Peyer's patch (tissue), 4 donors: ENCODE measurements at regions not wholly inside any gene's neighbourhood (a gene's known extent, or its start where the extent isn't known, plus 50 kb on each side); places are given as distances from the start of the nearest gene placed in this dataset.

Source experiments
- DNase-seq, 3 donors: peaks; one replicate each; pipeline ENCODE4 v3.0.0-alpha.2; 2017 to 2019
- H3K27ac ChIP-seq, 4 donors: fragments of 200-600 bp; sonication (generic); one replicate each; pipeline ENCODE4 v1.5.1; 2016 to 2019
- H3K27me3 ChIP-seq, 2 donors: fragments of 200-600 bp; sonication (generic); one replicate each; pipeline ENCODE4 v1.5.1; 2019
- H3K36me3 ChIP-seq, 3 donors: fragments of 200-600 bp; sonication (generic); one replicate each; pipeline ENCODE4 v1.5.1; 2016 to 2019
- H3K4me1 ChIP-seq, 4 donors: fragments of 200-600 bp; sonication (generic); one replicate each; pipeline ENCODE4 v1.5.1; 2016 to 2019
- H3K4me3 ChIP-seq, 4 donors: fragments of 200-600 bp; sonication (generic); 1 replicate in 3 of 4; 2 replicates in 1 of 4; pipeline ENCODE4 v1.5.1; 2016 to 2019; ENCODE audit warnings: mild to moderate bottlenecking in 1 of 4
- H3K9me3 ChIP-seq, 4 donors: fragments of 200-600 bp; sonication (generic); one replicate each; pipeline ENCODE4 v1.5.1; 2016 to 2019; ENCODE audit warnings: mild to moderate bottlenecking in 1 of 4
- POLR2A ChIP-seq, 2 donors: fragments of 450-650 bp; IDR thresholded peaks; one replicate each; pipeline ENCODE4 v1.5.1; 2017; ENCODE audit warnings: antibody characterized with exemption in 2 of 2, mild to moderate bottlenecking in 2 of 2, moderate library complexity in 2 of 2
- TF ChIP-seq, protein P1 (sequence below), 6 experiments: fragments of 450-650 bp in 4 of 6; fragments of 200-600 bp in 2 of 6; sonication (generic) in 1 of 6; IDR thresholded peaks; one replicate each; pipeline ENCODE4 v1.5.1; 2017 to 2019; ENCODE audit warnings: antibody characterized with exemption in 6 of 6, mild to moderate bottlenecking in 3 of 6, moderate library complexity in 1 of 6

DNA sequence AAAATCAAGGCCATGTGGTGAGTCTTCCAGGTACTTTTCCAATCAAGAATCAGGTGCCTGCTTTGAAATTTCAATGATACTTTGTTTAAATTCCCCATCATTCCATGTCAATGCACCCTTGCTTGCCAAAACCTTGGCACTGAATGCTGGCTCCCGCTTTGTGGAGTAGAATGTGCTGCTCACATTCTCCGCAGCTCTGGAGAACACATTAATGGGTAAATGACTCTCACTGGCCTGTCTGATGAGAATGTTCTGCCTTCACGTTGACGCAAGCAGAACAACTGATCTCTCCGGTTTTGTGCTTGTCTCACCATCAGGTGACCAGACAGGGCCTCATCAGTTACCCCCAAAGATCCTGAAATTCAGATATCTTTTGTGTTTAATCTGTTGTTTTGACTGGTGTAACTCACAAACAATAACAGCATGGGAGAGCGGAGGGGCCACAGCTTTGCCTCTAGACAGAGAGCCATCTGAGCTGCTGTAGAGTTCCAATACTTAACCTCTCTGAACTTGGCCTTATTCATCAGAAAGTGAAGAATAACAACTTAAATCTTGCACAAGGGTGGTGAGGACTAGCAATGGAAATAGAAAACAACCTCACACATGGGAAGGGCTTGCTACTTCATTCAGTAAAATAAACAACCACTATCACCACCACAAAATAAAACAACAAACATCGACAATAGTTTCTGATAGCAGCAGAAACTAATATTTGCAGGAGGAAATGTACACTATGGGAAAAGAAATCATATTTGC is 276.9 kb upstream of the IGFBP3 start:
- Histone ChIP-seq H3K36me3 (no peaks in the 10 kb centered on the region), H3K4me1 (no peaks in the 10 kb centered on the region), H3K4me3 (no peak overlapping the region), H3K27me3 (no peaks in the 10 kb centered on the region), H3K9me3 (no peaks in the 10 kb centered on the region), H3K27ac (no peak overlapping the region)
- DNase-seq, result no peak
- TF ChIP-seq, protein P1, sequence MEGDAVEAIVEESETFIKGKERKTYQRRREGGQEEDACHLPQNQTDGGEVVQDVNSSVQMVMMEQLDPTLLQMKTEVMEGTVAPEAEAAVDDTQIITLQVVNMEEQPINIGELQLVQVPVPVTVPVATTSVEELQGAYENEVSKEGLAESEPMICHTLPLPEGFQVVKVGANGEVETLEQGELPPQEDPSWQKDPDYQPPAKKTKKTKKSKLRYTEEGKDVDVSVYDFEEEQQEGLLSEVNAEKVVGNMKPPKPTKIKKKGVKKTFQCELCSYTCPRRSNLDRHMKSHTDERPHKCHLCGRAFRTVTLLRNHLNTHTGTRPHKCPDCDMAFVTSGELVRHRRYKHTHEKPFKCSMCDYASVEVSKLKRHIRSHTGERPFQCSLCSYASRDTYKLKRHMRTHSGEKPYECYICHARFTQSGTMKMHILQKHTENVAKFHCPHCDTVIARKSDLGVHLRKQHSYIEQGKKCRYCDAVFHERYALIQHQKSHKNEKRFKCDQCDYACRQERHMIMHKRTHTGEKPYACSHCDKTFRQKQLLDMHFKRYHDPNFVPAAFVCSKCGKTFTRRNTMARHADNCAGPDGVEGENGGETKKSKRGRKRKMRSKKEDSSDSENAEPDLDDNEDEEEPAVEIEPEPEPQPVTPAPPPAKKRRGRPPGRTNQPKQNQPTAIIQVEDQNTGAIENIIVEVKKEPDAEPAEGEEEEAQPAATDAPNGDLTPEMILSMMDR (IDR thresholded peaks at IDR 0.05), result no peak
- no peak for TF ChIP-seq POLR2A (IDR thresholded peaks at IDR 0.05)

- Histone ChIP-seq H3K27me3 (no peaks in the 10 kb centered on the region), H3K9me3 (no peaks in the 10 kb centered on the region), H3K27ac (no peak overlapping the region), H3K4me1 (no peaks in the 10 kb centered on the region), H3K4me3 (no peak overlapping the region), H3K36me3 (no peaks in the 10 kb centered on the region)
- DNase-seq, result no peak
- no peak for TF ChIP-seq POLR2A (IDR thresholded peaks at IDR 0.05)
Measured at GRCh38 chr7:46195934-46196333, 274.9 kb upstream of the IGFBP3 start.

GRCh38 chr7:46192271-46192670 is 271.2 kb upstream of the IGFBP3 start:
- no peaks in the 10 kb centered on the region for H3K36me3 ChIP-seq
- H3K27me3 ChIP-seq, result no peaks in the 10 kb centered on the region
- DNase-seq, result no peak
- TF ChIP-seq POLR2A (IDR thresholded peaks at IDR 0.05), result no peak
- TF ChIP-seq, protein P1 (IDR thresholded peaks at IDR 0.05), result no peak
- no peaks in the 10 kb centered on the region for H3K9me3 ChIP-seq
- no peaks in the 10 kb centered on the region for H3K4me1 ChIP-seq
- H3K27ac ChIP-seq, result no peak overlapping the region
- H3K4me3 ChIP-seq, result no peak overlapping the region

DNA sequence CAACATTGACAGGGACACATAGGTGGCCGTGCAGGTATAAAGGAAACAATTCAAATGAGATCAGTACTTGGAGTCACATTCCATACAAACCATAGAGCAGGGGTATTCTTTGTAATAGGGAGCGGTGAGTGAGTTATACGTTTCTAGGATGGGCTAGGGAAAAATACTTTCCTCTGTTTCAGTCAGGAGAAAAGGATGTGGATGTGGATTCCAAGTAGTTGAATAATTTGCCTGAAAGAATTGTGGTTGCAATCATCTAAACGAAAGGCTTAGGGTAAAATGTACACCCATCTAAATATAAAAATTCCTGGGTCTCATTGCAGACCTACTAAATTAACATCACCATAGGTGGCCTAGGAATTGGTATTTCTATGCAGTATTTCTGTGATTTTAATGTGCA is 270.7 kb upstream of the IGFBP3 start:
- no peaks in the 10 kb centered on the region for H3K36me3 ChIP-seq
- H3K4me3 ChIP-seq, result no peak overlapping the region
- H3K9me3 ChIP-seq, result no peaks in the 10 kb centered on the region
- H3K27ac ChIP-seq, result no peak overlapping the region
- H3K27me3 ChIP-seq, result no peaks in the 10 kb centered on the region
- DNase-seq, result no peak
- no peak for TF ChIP-seq POLR2A (IDR thresholded peaks at IDR 0.05)
- TF ChIP-seq, protein P1 (IDR thresholded peaks at IDR 0.05), result no peak
- H3K4me1 ChIP-seq, result no peaks in the 10 kb centered on the region

DNA sequence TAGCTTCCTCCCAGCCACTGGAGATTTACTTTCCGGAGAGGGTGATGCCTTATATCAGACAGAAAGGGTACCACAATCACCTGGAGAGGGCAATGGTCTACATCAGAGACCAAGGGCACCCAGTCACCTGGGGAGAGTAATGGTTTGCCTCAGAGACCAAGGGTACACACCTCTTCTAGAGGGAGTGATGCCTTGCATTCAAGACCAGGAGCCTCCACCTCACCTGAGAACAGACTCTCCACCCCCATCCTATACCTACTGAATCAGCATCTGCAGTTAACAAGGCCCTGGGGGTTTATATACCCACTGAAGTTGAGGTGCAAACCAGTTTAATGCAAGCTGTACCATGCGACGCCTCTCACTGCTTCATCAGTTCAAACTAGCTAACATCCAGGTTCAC is 270.2 kb upstream of the IGFBP3 start:
- Histone ChIP-seq H3K27ac (no peak overlapping the region), H3K27me3 (no peaks in the 10 kb centered on the region), H3K4me1 (no peaks in the 10 kb centered on the region), H3K4me3 (no peak overlapping the region), H3K9me3 (no peaks in the 10 kb centered on the region), H3K36me3 (no peaks in the 10 kb centered on the region)
- DNase-seq, result no peak
- no peak for TF ChIP-seq POLR2A (IDR thresholded peaks at IDR 0.05)
- TF ChIP-seq, protein P1 (IDR thresholded peaks at IDR 0.05), result no peak

- H3K4me1 ChIP-seq, result no peaks in the 10 kb centered on the region
- no peaks in the 10 kb centered on the region for H3K36me3 ChIP-seq
- H3K4me3 ChIP-seq, result no peak overlapping the region
- no peak overlapping the region for H3K27ac ChIP-seq
- DNase-seq, result no peak
- no peaks in the 10 kb centered on the region for H3K27me3 ChIP-seq
- no peaks in the 10 kb centered on the region for H3K9me3 ChIP-seq
- TF ChIP-seq, protein P1 (IDR thresholded peaks at IDR 0.05), result no peak
- TF ChIP-seq POLR2A (IDR thresholded peaks at IDR 0.05), result no peak
Measured at GRCh38 chr7:46189255-46189790, 268.3 kb upstream of the IGFBP3 start.
